ENCODE measurements at regions not wholly inside any gene's neighbourhood (a gene's known extent, or its start where the extent isn't known, plus 50 kb on each side); places are given as distances from the start of the nearest gene placed in this dataset.

- no peak for TF ChIP-seq CTCF (IDR thresholded peaks at IDR 0.05)
- TF ChIP-seq POLR2A (IDR thresholded peaks at IDR 0.05), result no peak
- 84 to 91% methylated on average over 2 of the region's 2 CpGs for WGBS, 2 donors
- intact Hi-C loops (cut with DNase I; ENCODE audit: low total_unique reads), result no loop called here
- H3K4me3 ChIP-seq (ENCODE audit: low read depth, poor library complexity, severe bottlenecking), result no peak overlapping the region
- DNase-seq (ENCODE audit: low spot score in 2 of 2), result no peak
Observed at GRCh38 chr5:93902288-93902687, 160.9 kb upstream of the POU5F2 start.

GRCh38 chr5:93899026-93899600 is 157.7 kb upstream of the POU5F2 start:
- TF ChIP-seq CTCF (IDR thresholded peaks at IDR 0.05) (no peak), POLR2A (IDR thresholded peaks at IDR 0.05) (no peak)
- no peak overlapping the region for H3K4me3 ChIP-seq (ENCODE audit: low read depth, poor library complexity, severe bottlenecking)
- WGBS, 2 donors, result 93 to 94% methylated on average over 1 of the region's 1 CpG
- DNase-seq (ENCODE audit: low spot score in 2 of 2), result no peak
- intact Hi-C loops (cut with DNase I; ENCODE audit: low total_unique reads), result no loop called here

GRCh38 chr5:93894601-93895354 is 153.4 kb upstream of the POU5F2 start:
- TF ChIP-seq CTCF (IDR thresholded peaks at IDR 0.05) (no peak), POLR2A (IDR thresholded peaks at IDR 0.05) (no peak)
- intact Hi-C loops (cut with DNase I; ENCODE audit: low total_unique reads), result no loop called here
- WGBS, 2 donors, result 68 to 74% methylated on average over 9 of the region's 9 CpGs

GRCh38 chr5:93893075-93893474 is 151.7 kb upstream of the POU5F2 start:
- no peak for DNase-seq (ENCODE audit: low spot score in 2 of 2)
- intact Hi-C loops (cut with DNase I; ENCODE audit: low total_unique reads), result no loop called here
- H3K4me3 ChIP-seq (ENCODE audit: low read depth, poor library complexity, severe bottlenecking), result no peak overlapping the region
- no peak for TF ChIP-seq CTCF (IDR thresholded peaks at IDR 0.05)
- TF ChIP-seq POLR2A (IDR thresholded peaks at IDR 0.05), result no peak
- WGBS, 2 donors, result 97 to 98% methylated on average over 5 of the region's 5 CpGs

More at GRCh38 chr5:93894601-93895354, 153.4 kb upstream of the POU5F2 start:
- no peak for DNase-seq (ENCODE audit: low spot score in 2 of 2)
- no peak overlapping the region for H3K4me3 ChIP-seq (ENCODE audit: low read depth, poor library complexity, severe bottlenecking)

GRCh38 chr5:93892481-93892880 is 151.1 kb upstream of the POU5F2 start:
- H3K4me3 ChIP-seq (ENCODE audit: low read depth, poor library complexity, severe bottlenecking), result no peak overlapping the region
- no peak for DNase-seq (ENCODE audit: low spot score in 2 of 2)
- TF ChIP-seq POLR2A (IDR thresholded peaks at IDR 0.05) (no peak), CTCF (IDR thresholded peaks at IDR 0.05) (no peak)
- intact Hi-C loops (cut with DNase I; ENCODE audit: low total_unique reads), result no loop called here

All from lower leg skin (tissue), 4 donors.